H1 (cell line): ENCODE measurements at regions not wholly inside any gene's neighbourhood (a gene's known extent, or its start where the extent isn't known, plus 50 kb on each side); places are given as distances from the start of the nearest gene placed in this dataset.

Experiments
- BCL11A ChIP-seq, 2 experiments: IDR thresholded peaks; one replicate each; pipeline ENCODE4 v1.6.1; 2011; ENCODE audit warnings: low read depth in 2 of 2, low read length in 2 of 2, mild to moderate bottlenecking in 2 of 2
- GTF2F1 ChIP-seq: IDR thresholded peaks from 2 replicates; pipeline ENCODE4 v1.6.1; 2012; ENCODE audit warnings: low read depth, low read length, improper control_type of control experiment, borderline replicate concordance
- JUND ChIP-seq: IDR thresholded peaks from 2 replicates; pipeline ENCODE4 v1.6.1; 2011; ENCODE audit warnings: mild to moderate bottlenecking, improper control_type of control experiment, low read length
- POLR2A ChIP-seq, 2 experiments: IDR thresholded peaks; 1 replicate in 1 of 2; 2 replicates in 1 of 2; pipeline ENCODE4 v1.6.1; 2011; ENCODE audit warnings: low read depth in 2 of 2, low read length in 2 of 2, mild to moderate bottlenecking in 2 of 2; ENCODE audit errors: control extremely low read depth in 1 of 2
- RAD21 ChIP-seq, 2 experiments: IDR thresholded peaks in 1 of 2; conservative IDR thresholded peaks in 1 of 2; 2 replicates each; pipeline ENCODE4 v1.6.1; 2011; ENCODE audit warnings: low read depth in 2 of 2, low read length in 2 of 2, improper control_type of control experiment in 1 of 2, inconsistent platforms in 1 of 2, mild to moderate bottlenecking in 1 of 2, moderate library complexity in 1 of 2
- SIN3A ChIP-seq, 2 experiments: IDR thresholded peaks in 1 of 2; conservative IDR thresholded peaks in 1 of 2; 2 replicates each; pipeline ENCODE4 v1.6.1; 2011 to 2012; ENCODE audit warnings: low read length in 2 of 2, improper control_type of control experiment in 1 of 2, low read depth in 1 of 2, mild to moderate bottlenecking in 1 of 2
- SP1 ChIP-seq: IDR thresholded peaks from 2 replicates; pipeline ENCODE4 v1.6.1; 2011; ENCODE audit warnings: low read depth, low read length
- SP2 ChIP-seq: IDR thresholded peaks from 2 replicates; pipeline ENCODE4 v1.6.1; 2012; ENCODE audit warnings: mild to moderate bottlenecking, low read length, inconsistent platforms
- TEAD4 ChIP-seq: IDR thresholded peaks from 2 replicates; pipeline ENCODE4 v1.6.1; 2012; ENCODE audit warnings: low read depth, low read length, inconsistent platforms, mixed read lengths
- YY1 ChIP-seq: IDR thresholded peaks from 2 replicates; pipeline ENCODE4 v1.6.1; 2011; ENCODE audit warnings: low read depth, mild to moderate bottlenecking, low read length
- ZNF274 ChIP-seq: IDR thresholded peaks from 2 replicates; pipeline ENCODE4 v1.7.0; 2012; ENCODE audit warnings: low read length, borderline replicate concordance; ENCODE audit errors: extremely low read depth
- TF ChIP-seq, protein P1 (sequence below), 3 experiments: IDR thresholded peaks; 1 replicate in 2 of 3; 2 replicates in 1 of 3; pipeline versions ENCODE4 v1.5.1 to v1.6.1; 2011; ENCODE audit warnings: low read length in 3 of 3, mild to moderate bottlenecking in 3 of 3, inconsistent platforms in 2 of 3, low read depth in 1 of 3, moderate library complexity in 1 of 3; ENCODE audit not compliant: insufficient read depth in 1 of 3; ENCODE audit errors: control extremely low read depth in 1 of 3
- TF ChIP-seq, protein P2 (sequence below): IDR thresholded peaks from 2 replicates; pipeline ENCODE4 v1.6.1; 2011; ENCODE audit warnings: low read depth, mild to moderate bottlenecking, low read length; ENCODE audit not compliant: insufficient read depth

DNA sequence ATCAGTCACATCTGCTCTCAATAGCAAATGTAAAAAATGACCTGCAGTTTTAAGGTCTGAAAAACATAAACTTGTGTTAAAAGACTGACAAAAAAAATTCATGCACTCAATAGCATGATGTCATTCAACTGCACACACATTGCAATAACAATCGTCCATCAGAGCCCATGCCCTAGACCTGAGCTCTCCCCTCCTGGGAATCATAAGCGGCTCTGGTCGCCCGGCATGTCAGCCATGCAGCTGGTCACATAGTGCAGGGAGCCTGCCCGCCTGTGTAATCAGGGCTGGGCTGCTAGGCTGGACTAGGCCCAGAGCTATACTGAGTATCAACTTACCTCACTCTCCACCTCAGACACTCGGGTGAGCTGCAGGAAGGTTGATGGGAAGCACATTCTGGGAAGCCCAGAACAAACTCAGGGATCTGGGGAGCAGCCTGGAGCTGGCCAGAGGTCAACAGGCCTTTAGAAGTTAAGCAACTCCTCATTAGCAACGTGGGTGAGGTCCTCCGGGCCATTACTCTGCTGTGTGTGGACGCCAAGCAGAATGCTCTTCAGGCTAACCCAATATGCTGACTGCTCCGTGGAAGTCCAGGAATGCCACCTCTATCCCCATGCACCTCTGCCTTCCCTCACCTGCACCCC, 165.5 kb downstream of the TTC32 start:
- TF ChIP-seq, protein P1, sequence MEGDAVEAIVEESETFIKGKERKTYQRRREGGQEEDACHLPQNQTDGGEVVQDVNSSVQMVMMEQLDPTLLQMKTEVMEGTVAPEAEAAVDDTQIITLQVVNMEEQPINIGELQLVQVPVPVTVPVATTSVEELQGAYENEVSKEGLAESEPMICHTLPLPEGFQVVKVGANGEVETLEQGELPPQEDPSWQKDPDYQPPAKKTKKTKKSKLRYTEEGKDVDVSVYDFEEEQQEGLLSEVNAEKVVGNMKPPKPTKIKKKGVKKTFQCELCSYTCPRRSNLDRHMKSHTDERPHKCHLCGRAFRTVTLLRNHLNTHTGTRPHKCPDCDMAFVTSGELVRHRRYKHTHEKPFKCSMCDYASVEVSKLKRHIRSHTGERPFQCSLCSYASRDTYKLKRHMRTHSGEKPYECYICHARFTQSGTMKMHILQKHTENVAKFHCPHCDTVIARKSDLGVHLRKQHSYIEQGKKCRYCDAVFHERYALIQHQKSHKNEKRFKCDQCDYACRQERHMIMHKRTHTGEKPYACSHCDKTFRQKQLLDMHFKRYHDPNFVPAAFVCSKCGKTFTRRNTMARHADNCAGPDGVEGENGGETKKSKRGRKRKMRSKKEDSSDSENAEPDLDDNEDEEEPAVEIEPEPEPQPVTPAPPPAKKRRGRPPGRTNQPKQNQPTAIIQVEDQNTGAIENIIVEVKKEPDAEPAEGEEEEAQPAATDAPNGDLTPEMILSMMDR (IDR thresholded peaks at IDR 0.05; ENCODE audit: control extremely low read depth in 1 of 3, insufficient read depth in 1 of 3, low read depth in 1 of 3, low read length in 3 of 3): no peak
- no peak for TF ChIP-seq ZNF274
- no peak for TF ChIP-seq POLR2A (IDR thresholded peaks at IDR 0.05; ENCODE audit: control extremely low read depth in 1 of 2, low read depth in 2 of 2, low read length in 2 of 2)
- no peak for TF ChIP-seq SP1
- TF ChIP-seq TEAD4: no peak
- TF ChIP-seq JUND: no peak
- no peak for TF ChIP-seq YY1
- no peak for TF ChIP-seq SP2
- TF ChIP-seq GTF2F1: no peak
- no peak for TF ChIP-seq RAD21 (IDR thresholded peaks at IDR 0.05 in 1 of 2, conservative IDR thresholded peaks at IDR 0.05 in 1 of 2; ENCODE audit: low read depth in 2 of 2, low read length in 2 of 2)
- no peak for TF ChIP-seq SIN3A (conservative IDR thresholded peaks at IDR 0.05 in 1 of 2, IDR thresholded peaks at IDR 0.05 in 1 of 2; ENCODE audit: low read depth in 1 of 2, low read length in 2 of 2)
- no peak for TF ChIP-seq BCL11A (IDR thresholded peaks at IDR 0.05; ENCODE audit: low read depth in 2 of 2, low read length in 2 of 2)
- TF ChIP-seq, protein P2, sequence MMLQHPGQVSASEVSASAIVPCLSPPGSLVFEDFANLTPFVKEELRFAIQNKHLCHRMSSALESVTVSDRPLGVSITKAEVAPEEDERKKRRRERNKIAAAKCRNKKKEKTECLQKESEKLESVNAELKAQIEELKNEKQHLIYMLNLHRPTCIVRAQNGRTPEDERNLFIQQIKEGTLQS: no peak
